Peyer's patch (tissue), 4 donors: ENCODE measurements at regions not wholly inside any gene's neighbourhood (a gene's known extent, or its start where the extent isn't known, plus 50 kb on each side); places are given as distances from the start of the nearest gene placed in this dataset.
"Not testable (repeated sequence)": the region's sequence is repeated elsewhere in the genome, so short reads cannot be mapped to it uniquely, and the experiment has no call there.

ENCODE experiments used
- DNase-seq, 3 donors: peaks; one replicate each; pipeline ENCODE4 v3.0.0-alpha.2; 2017 to 2019
- H3K27ac ChIP-seq, 4 donors: fragments of 200-600 bp; sonication (generic); one replicate each; pipeline ENCODE4 v1.5.1; 2016 to 2019
- H3K27me3 ChIP-seq, 2 donors: fragments of 200-600 bp; sonication (generic); one replicate each; pipeline ENCODE4 v1.5.1; 2019
- H3K36me3 ChIP-seq, 3 donors: fragments of 200-600 bp; sonication (generic); one replicate each; pipeline ENCODE4 v1.5.1; 2016 to 2019
- H3K4me1 ChIP-seq, 4 donors: fragments of 200-600 bp; sonication (generic); one replicate each; pipeline ENCODE4 v1.5.1; 2016 to 2019
- H3K4me3 ChIP-seq, 4 donors: fragments of 200-600 bp; sonication (generic); 1 replicate in 3 of 4; 2 replicates in 1 of 4; pipeline ENCODE4 v1.5.1; 2016 to 2019; ENCODE audit warnings: mild to moderate bottlenecking in 1 of 4
- H3K9me3 ChIP-seq, 4 donors: fragments of 200-600 bp; sonication (generic); one replicate each; pipeline ENCODE4 v1.5.1; 2016 to 2019; ENCODE audit warnings: mild to moderate bottlenecking in 1 of 4
- POLR2A ChIP-seq, 2 donors: fragments of 450-650 bp; IDR thresholded peaks; one replicate each; pipeline ENCODE4 v1.5.1; 2017; ENCODE audit warnings: antibody characterized with exemption in 2 of 2, mild to moderate bottlenecking in 2 of 2, moderate library complexity in 2 of 2
- TF ChIP-seq, protein P1 (sequence below), 6 experiments: fragments of 450-650 bp in 4 of 6; fragments of 200-600 bp in 2 of 6; sonication (generic) in 1 of 6; IDR thresholded peaks; one replicate each; pipeline ENCODE4 v1.5.1; 2017 to 2019; ENCODE audit warnings: antibody characterized with exemption in 6 of 6, mild to moderate bottlenecking in 3 of 6, moderate library complexity in 1 of 6

DNA sequence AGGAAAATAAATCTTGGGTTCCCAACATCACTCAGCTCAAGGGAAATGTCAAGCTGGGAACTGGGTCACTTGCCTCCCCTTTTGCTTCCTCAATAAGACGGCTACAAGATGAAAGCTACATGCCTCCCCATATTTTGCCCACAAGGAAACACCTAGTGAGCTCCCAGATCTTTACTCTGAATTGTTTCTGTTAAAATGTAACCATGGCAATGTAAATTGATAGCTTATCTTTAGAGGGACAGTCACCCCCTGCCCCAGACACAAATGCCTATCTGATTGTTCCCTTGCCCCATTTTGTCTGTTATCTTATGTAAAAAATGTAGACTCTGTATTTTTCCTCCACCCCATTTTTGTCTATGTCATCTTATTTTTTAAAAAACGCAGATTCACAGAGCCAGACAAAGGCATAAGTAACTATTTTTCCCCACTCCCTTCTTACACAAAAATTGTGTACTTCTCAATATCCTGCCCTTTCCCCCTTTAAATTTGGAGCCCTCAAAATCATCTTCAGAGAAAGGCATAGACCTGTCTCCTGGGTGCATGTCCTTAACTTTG lies 288.7 kb upstream of the ERCC4 start:
- Histone ChIP-seq H3K9me3 (no peaks in the 10 kb centered on the region), H3K4me3 (no peak overlapping the region), H3K27ac (no peak overlapping the region), H3K4me1 (no peaks in the 10 kb centered on the region), H3K27me3 (no peaks in the 10 kb centered on the region), H3K36me3 (no peaks in the 10 kb centered on the region)
- DNase-seq, result no peak
- TF ChIP-seq, protein P1, sequence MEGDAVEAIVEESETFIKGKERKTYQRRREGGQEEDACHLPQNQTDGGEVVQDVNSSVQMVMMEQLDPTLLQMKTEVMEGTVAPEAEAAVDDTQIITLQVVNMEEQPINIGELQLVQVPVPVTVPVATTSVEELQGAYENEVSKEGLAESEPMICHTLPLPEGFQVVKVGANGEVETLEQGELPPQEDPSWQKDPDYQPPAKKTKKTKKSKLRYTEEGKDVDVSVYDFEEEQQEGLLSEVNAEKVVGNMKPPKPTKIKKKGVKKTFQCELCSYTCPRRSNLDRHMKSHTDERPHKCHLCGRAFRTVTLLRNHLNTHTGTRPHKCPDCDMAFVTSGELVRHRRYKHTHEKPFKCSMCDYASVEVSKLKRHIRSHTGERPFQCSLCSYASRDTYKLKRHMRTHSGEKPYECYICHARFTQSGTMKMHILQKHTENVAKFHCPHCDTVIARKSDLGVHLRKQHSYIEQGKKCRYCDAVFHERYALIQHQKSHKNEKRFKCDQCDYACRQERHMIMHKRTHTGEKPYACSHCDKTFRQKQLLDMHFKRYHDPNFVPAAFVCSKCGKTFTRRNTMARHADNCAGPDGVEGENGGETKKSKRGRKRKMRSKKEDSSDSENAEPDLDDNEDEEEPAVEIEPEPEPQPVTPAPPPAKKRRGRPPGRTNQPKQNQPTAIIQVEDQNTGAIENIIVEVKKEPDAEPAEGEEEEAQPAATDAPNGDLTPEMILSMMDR (IDR thresholded peaks at IDR 0.05), result no peak
- TF ChIP-seq POLR2A (IDR thresholded peaks at IDR 0.05), result no peak

DNA sequence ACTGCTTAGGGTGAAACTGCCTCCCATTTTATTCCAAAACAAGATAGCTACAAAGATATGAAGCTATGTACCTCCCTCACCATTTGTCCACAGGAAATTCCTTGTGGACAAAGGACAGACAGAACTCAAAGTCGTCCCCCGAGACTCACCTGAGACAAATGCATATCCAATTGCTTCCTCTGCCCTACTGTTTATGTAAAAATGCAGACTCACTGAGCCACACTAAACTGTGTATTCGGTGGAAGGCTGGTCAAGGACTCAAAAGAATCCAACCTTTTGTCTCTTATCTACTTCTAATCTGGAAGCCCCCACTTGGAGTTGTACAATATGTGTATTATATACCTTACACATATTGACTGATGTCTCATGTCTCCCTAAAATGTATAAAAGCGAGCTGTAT lies 288.0 kb upstream of the ERCC4 start:
- Histone ChIP-seq H3K27me3 (no peaks in the 10 kb centered on the region), H3K9me3 (no peaks in the 10 kb centered on the region), H3K27ac (no peak overlapping the region), H3K4me3 (no peak overlapping the region), H3K36me3 (no peaks in the 10 kb centered on the region), H3K4me1 (no peaks in the 10 kb centered on the region)
- no peak for DNase-seq
- TF ChIP-seq, protein P1 (IDR thresholded peaks at IDR 0.05), result no peak
- TF ChIP-seq POLR2A (IDR thresholded peaks at IDR 0.05), result no peak

DNA sequence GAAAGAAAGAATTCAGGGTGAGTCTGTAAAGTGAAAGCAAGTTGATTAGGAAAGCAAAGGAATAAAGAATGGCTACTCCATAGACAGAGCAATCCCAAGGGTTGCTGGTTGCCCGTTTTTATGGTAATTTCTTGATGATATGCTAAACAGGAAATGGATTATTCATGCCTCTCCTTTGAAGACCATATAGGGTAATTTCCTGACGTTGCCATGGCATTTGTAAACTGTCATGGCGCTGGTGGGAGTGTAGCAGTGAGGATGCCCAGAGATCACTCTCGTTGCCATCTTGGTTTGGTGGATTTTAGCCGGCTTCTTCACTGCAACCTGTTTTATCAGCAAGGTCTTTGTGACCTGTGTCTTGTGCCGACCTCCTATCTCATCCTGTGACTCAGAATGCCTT lies 287.4 kb upstream of the ERCC4 start:
- H3K4me3 ChIP-seq, H3K4me1 ChIP-seq, DNase-seq, H3K36me3 ChIP-seq, H3K27ac ChIP-seq, H3K9me3 ChIP-seq, H3K27me3 ChIP-seq: not testable (repeated sequence)

- no peak for TF ChIP-seq POLR2A (IDR thresholded peaks at IDR 0.05)
- TF ChIP-seq, protein P1 (IDR thresholded peaks at IDR 0.05), result no peak
- Histone ChIP-seq H3K27me3 (no peaks in the 10 kb centered on the region), H3K4me3 (no peak overlapping the region), H3K36me3 (no peaks in the 10 kb centered on the region), H3K9me3 (no peaks in the 10 kb centered on the region), H3K4me1 (no peaks in the 10 kb centered on the region), H3K27ac (no peak overlapping the region)
- DNase-seq, result no peak
These were observed 286.5 kb upstream of the ERCC4 start for GRCh38 chr16:13633391-13633861.

DNA sequence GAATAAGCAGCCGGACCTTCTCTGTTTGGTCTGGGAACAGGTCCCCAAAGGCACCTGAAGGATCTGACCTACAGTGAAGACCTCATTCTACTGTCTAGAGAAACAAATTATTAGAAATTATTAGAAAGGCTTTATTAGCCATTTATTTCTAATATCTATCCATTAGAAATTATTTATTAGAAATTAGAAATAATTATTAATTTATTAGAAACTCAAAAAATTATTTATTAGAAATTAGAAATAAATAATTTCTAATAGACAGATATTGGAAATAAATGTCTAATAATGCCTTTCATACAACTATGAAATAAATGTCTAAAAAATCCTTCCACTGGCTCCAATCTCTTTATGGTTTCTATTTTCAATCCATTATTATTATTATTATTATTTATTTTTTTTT lies 285.7 kb upstream of the ERCC4 start:
- H3K9me3 ChIP-seq, result no peaks in the 10 kb centered on the region
- no peaks in the 10 kb centered on the region for H3K36me3 ChIP-seq
- no peaks in the 10 kb centered on the region for H3K4me1 ChIP-seq
- TF ChIP-seq, protein P1 (IDR thresholded peaks at IDR 0.05), result no peak
- TF ChIP-seq POLR2A (IDR thresholded peaks at IDR 0.05), result no peak
- no peak for DNase-seq
- H3K27ac ChIP-seq, result no peak overlapping the region
- no peaks in the 10 kb centered on the region for H3K27me3 ChIP-seq
- no peak overlapping the region for H3K4me3 ChIP-seq

DNA sequence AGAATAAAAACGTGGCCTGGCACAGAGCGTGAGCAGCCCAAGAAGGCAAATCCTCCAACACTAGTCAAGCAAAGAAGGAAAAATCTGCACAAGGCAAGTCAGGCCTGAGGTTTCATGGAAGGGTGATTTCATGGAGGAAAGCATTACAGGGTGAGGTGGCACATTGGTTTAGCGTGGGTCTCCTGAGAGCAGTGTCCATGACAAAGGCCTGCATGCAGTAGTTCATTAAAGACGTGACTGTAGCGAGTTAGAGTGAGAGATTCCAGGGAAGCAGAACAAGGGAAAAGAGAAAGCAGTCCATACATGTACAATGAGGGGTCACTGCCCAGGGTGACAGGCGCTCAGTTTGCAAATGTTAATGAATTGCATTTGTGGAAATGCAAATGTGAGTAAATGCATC lies 285.0 kb upstream of the ERCC4 start:
- H3K4me1 ChIP-seq, result no peaks in the 10 kb centered on the region
- H3K36me3 ChIP-seq, result no peaks in the 10 kb centered on the region
- DNase-seq, result no peak
- TF ChIP-seq POLR2A (IDR thresholded peaks at IDR 0.05), result no peak
- TF ChIP-seq, protein P1 (IDR thresholded peaks at IDR 0.05), result no peak
- H3K4me3 ChIP-seq, result no peak overlapping the region
- H3K27ac ChIP-seq, result no peak overlapping the region
- no peaks in the 10 kb centered on the region for H3K27me3 ChIP-seq
- no peaks in the 10 kb centered on the region for H3K9me3 ChIP-seq
